HPDE6-E6E7 (cell line): ENCODE measurements at regions not wholly inside any gene's neighbourhood (a gene's known extent, or its start where the extent isn't known, plus 50 kb on each side); places are given as distances from the start of the nearest gene placed in this dataset.
"Not testable (repeated sequence)": the region's sequence is repeated elsewhere in the genome, so short reads cannot be mapped to it uniquely, and the experiment has no call there.

Experiments
- DNase-seq: peaks from one replicate; pipeline ENCODE4 v3.0.0; 2011; ENCODE audit warnings: missing footprints; ENCODE audit errors: extremely low spot score

- no peak for DNase-seq
Observed at GRCh38 chr1:220942278-220942677, 63.0 kb downstream of the HLX start.

GRCh38 chr1:220942914-220943313, 63.7 kb downstream of the HLX start:
- not testable (repeated sequence) for DNase-seq

- DNase-seq = no peak
Observed at GRCh38 chr1:220943319-220943996, 64.2 kb downstream of the HLX start.

- DNase-seq = no peak
Observed at GRCh38 chr1:220950576-220950975, 71.3 kb downstream of the HLX start.

GRCh38 chr1:220952961-220953643, 73.9 kb downstream of the HLX start:
- DNase-seq = no peak

GRCh38 chr1:220954321-220955075, 75.3 kb downstream of the HLX start:
- DNase-seq = no peak

- no peak for DNase-seq
Observed at GRCh38 chr1:220955116-220955515, 75.9 kb downstream of the HLX start.

- no peak for DNase-seq
Observed at GRCh38 chr1:220956501-220957232, 77.4 kb downstream of the HLX start.

GRCh38 chr1:220957233-220957605, 78.0 kb downstream of the HLX start:
- no peak for DNase-seq

GRCh38 chr1:220958234-220958633, 79.0 kb downstream of the HLX start:
- DNase-seq = no peak

- no peak for DNase-seq
Observed at GRCh38 chr1:220962031-220962751, 82.9 kb downstream of the HLX start.

GRCh38 chr1:220966041-220966440, 86.8 kb downstream of the HLX start:
- no peak for DNase-seq

- DNase-seq = no peak
Observed at GRCh38 chr1:220966473-220966872, 87.2 kb downstream of the HLX start.

GRCh38 chr1:220966881-220967611, 87.8 kb downstream of the HLX start:
- DNase-seq = no peak

- no peak for DNase-seq
Observed at GRCh38 chr1:220967911-220968310, 88.7 kb downstream of the HLX start.

- not testable (repeated sequence) for DNase-seq
Observed at GRCh38 chr1:220969281-220969680, 90.0 kb downstream of the HLX start.

GRCh38 chr1:220970311-220970710, 91.1 kb downstream of the HLX start:
- DNase-seq = no peak

GRCh38 chr1:220971221-220971620, 92.0 kb downstream of the HLX start:
- DNase-seq = no peak

GRCh38 chr1:220974431-220974830, 95.2 kb downstream of the HLX start:
- no peak for DNase-seq

GRCh38 chr1:220976390-220976789, 97.1 kb downstream of the HLX start:
- no peak for DNase-seq

GRCh38 chr1:220979371-220979770, 100.1 kb downstream of the HLX start:
- DNase-seq = no peak
